Left renal cortex interstitium (tissue), 4 donors: ENCODE measurements at regions not wholly inside any gene's neighbourhood (a gene's known extent, or its start where the extent isn't known, plus 50 kb on each side); places are given as distances from the start of the nearest gene placed in this dataset.

ENCODE experiments used
- DNase-seq, 4 donors: peaks; one replicate each; pipeline ENCODE4 v3.0.0-alpha.2; 2013; ENCODE audit warnings: low read depth in 4 of 4, low spot score in 2 of 4, missing footprints in 1 of 4

DNA sequence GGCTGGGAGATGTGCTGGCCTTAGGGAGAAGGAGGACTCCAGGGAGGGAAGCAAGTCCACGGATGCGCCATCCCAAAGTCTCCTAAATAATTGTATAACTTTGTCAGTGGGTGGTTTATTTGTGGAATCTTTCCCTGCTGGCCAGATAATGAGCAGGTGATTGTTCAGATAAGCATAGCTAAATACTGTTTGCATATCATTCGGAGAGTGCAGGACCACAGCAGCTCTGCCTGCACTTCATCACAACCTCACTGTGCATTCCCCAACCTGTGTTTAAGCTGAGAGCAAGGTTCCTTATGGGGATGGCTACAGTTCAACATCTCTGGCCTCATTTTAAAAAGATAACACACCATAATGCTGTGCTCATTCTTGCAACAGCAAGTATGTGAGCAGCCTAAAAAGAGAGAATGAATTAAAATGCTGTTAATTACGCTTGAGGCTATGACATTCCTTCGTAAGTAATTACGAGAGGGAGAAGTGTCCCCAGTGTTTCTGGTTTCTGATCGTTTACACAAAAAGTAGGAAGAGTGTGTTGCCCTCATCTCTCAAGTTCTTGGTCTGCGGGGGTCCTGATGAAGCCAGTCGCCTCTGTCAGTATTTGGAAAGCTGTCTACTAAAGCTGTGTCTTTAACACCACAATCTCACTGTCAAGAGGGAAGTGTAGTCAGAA lies 272.0 kb upstream of the RORA start:
- no peak for DNase-seq

DNA sequence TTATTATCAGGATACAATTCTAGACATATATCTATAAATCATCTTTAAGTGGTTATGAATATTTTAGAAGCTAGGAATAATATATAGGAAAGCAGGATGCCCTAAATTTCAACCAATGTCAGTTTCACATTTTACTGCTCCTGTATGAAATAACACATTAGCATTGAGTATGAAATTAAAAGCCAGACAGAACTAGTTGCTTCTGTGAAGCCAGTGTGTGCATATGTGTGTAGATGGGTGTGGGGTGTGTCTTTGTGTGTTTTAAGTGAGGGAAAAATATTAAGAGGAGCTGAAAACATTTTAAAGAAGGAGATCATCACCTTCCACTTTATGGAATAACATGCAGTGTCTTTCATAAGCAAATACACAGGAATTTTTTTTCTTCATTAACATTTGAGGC lies 271.4 kb upstream of the RORA start:
- no peak for DNase-seq

DNA sequence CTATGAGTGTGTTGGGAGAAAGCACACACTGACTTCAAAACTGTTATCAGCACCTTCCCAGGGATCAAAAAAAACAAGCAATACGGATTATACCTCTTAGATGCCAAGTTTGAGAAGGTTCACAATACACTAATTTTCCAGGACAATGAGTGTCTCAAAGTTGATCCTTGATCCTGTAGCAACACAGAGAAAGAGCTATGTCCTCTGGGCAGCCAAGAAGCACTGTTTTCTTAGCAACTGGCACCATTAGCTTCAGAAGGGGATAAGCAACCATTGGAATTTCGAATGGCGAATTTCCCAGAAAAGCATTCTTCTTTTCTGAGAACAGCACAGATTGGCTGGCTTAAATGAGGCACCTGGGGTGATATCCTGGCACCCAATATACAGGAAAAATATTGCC lies 270.3 kb upstream of the RORA start:
- no peak for DNase-seq

DNA sequence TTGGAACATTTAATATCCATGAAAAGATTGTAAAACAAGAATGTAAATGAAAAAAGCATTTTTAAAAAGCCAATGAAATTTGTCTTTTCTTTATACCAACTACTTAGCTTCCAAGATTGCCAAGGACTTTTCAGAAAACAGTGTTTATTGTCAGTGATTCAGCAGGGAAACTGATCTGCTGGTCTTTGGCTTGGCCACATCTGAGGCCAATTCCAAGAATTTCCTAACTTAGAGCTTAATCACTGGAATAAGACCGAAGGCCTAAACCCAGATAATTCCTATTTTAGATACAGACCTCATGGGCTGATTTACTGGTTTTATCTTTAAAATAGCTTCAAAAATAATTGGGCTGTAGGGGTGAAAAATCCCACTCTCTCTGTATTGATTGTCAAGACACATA lies 260.5 kb upstream of the RORA start:
- no peak for DNase-seq

DNA sequence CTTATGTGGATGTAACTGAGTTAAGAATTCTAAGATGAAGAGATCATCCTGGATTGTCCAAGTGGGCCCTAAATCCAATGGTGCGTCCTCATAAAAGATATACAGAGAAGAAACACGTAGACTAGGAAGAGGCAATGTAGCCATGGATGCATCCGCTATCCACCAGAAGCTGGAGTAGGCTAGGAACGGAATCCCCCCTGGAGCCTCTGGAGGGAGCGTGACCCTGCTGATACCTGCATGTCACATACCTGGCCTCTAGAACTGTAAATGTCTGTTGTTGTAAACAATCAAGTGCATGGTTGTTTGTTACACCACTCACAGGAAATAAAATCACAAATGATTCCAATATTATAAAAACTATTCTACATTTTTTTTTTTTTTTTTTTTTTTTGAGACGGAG lies 254.5 kb upstream of the RORA start:
- DNase-seq, result no peak

- DNase-seq, result no peak
Observed at GRCh38 chr15:61481886-61482285, 252.8 kb upstream of the RORA start.

DNA sequence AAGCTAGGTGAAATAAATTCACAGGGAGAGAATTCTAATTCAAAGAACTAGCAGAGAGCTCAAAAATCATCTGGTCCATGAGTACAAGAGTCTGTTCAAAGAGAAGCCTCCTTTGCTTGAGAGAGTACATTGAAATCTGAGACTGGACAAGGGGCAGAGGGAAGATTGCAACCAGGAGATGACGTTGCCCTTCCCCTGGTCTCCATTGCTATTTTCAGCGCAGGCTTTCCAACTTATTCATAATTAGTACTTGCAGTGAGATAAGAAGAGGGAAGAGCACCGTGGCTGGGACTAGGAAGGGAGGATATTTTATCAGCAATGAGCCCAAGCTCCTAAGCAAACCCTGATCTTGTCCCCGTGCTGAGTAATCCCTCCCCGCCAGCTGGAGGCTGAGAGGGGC lies 251.8 kb upstream of the RORA start:
- no peak for DNase-seq

DNA sequence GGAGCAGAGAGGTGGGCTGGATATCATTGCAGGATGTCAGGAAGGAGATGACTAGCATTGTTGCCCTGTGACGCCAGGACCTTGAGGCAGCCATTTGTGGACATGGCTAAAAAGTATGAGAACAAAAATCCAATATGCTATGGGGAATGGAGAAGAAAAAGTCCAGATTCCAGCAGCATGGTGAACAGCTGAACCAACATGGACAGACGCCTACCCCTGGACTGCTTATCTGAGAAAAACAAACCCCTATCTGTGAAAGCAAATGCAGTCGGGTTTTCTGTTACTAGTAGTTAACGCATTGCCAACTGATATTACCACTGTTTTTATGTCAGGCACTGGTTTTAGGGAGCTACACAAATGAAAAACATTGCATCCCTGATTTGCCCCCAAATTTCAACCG lies 251.2 kb upstream of the RORA start:
- no peak for DNase-seq

- DNase-seq, result no peak
Observed at GRCh38 chr15:61479613-61480012, 250.5 kb upstream of the RORA start.

- no peak for DNase-seq
Observed at GRCh38 chr15:61476741-61477140, 247.6 kb upstream of the RORA start.

GRCh38 chr15:61474796-61475195 lies 245.7 kb upstream of the RORA start:
- DNase-seq, result no peak

- DNase-seq, result no peak
Observed at GRCh38 chr15:61467823-61468222, 238.7 kb upstream of the RORA start.

DNA sequence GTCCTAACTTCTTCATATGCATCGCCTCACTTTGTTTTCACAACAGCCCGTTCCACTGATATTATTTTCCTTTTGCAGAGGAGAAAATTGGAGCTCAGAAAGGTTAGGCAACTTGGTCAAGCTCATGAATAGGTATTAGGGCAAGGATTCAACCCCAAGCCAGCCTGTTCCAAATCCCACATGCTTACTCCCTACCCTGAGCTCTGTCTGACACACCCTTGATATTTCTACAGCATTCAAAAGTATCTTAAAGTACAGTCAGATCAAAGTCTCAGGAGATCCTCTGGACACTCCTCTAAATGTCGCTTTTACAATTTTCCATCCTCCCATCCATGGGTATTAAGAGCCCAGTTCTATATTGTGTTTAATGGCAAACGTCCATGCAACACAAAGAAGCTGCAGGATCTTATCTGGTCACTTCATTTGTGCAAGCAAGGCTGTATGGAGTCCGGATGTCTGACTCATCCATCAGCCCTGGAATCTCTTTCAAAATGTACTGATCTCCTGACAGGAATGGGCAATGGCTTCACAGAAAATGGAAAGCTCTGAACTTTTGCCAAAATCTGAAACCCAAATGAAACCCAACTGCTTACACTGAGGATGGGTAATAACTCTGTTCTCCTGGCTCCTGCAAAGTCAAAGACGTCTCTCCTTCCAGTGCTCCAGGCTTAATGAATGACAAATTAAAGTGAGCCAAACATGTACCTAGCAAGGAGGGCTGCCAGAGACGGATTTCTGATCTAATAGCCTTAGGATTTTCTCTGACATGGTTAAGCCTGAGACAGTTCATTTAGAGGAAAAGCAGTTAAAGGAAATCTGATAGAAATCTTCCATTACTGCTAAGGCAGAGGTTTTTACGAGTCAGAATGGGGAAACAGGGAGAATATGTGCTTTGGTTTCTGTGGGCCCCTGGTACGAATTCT lies 230.9 kb upstream of the RORA start:
- no peak for DNase-seq

- DNase-seq, result no peak
Observed at GRCh38 chr15:61457050-61457733, 228.1 kb upstream of the RORA start.

DNA sequence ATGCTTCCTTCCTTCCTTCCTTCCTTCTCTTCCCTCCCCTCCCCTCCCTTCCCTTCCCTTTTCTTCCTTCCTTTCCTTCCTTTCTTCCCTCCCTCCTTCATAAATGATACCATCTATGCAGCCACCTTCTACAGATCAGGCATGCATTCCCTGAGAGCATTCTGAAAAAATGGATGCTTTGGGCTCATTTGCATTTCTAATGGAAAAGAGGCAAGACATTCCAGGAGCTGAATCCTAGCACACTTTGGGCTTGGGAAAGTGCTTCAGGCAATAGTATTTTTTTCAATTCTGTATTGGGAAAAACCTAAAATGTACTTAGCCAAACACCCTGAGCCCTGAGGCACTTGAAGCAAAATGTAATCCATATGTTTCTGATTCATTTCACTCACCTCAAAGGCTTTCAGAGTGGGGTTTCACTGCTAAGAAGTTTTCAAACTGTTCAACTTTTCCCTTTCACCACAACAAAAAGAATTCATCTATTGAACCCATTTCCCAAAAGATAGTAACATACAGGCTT lies 220.1 kb upstream of the RORA start:
- no peak for DNase-seq

- DNase-seq, result no peak
Observed at GRCh38 chr15:61447981-61448380, 218.9 kb upstream of the RORA start.

DNA sequence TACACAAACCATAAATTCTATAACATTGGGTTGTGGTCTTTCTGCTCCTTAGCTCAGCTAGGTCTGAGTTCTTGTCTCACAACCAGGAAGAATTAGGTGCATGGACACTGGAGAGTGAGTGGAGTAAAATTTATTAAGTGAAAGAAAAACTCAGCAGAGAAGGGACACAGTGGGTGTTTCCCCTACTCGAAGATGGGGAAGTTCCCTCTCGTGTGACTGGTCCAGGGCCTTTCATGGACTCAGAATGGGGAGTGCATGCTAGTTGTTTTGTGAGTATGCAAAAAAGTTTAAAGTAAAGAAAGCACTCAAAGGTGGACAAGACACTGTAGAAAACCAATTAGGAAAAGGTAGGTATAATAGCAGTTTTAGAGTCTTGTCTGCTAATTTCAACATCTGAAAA lies 215.5 kb upstream of the RORA start:
- DNase-seq, result no peak

GRCh38 chr15:61442821-61443220 lies 213.7 kb upstream of the RORA start:
- DNase-seq, result no peak

DNA sequence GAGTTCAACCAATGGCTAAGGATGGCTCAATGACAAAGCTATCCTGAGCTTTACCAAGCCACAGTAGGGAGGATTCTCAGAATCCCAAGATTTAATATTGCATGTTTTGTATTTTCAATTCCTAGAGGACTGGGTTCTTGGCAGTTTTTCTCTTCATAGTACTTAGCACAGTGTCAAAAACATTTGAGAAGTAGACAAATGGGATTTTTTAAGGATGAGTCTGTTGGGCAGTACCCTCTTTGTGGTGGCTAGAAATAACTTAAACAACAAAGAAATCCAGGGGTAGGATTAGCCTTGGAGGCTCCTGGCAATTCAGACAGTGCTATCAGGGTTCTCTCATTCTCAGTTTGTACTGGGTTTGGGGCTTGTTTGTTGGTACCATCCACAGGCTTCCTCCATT lies 212.8 kb upstream of the RORA start:
- DNase-seq, result no peak

DNA sequence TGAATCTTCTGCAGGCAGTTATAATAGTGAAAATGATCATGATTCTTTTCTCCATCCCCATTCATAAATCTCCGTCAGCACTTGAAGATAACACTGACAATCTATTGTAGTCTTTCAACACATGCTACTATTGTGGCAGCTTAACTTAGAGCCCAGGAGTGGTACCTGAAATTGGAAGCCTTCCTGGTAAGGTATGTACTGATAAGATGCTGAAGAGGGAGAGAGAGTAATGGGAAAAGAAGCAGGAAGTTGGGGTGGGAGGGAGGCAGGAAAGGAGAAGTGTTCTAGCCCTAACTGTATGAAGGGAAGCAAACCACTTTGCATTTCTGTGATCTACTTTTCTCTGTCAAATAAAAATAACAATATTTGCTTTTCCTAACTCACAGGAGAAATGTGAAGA lies 197.4 kb upstream of the RORA start:
- DNase-seq, result no peak

- no peak for DNase-seq
Observed at GRCh38 chr15:61425934-61426333, 196.8 kb upstream of the RORA start.
